ENCODE measurements at regions not wholly inside any gene's neighbourhood (a gene's known extent, or its start where the extent isn't known, plus 50 kb on each side); places are given as distances from the start of the nearest gene placed in this dataset.

DNA sequence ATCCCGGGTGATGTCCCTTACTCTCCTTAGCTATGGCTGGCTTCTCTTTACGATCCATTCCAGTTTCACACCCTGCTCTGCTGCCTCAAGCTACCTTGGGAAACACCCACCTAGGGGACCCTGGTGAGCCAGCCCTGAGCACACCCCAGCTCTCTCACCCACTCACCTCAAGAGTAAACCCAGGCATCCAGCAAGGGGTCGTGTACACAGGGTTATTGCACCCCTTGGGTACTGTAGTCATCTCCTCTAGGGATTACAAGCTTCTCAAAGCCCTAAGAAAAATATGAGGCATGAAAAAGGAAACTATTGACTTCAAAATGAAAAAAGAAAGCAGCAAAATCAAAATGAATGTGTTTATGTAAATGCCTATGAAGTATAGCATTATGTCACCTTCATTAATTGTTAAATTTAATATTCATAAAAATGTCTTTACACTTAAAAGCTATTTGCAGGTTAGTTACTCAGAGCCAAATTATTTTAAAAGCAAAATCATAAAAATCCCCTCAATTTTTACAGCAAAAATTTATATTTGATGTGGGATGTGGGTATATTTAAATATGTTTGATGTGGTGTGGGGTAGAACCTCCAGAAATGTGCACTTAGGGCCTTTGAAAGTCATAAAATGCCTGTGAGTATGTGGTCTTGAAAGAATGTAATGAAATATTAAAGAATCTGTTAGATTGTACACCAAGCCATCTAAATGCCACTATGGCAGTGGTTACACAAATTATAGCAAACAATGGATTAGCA, 190.3 kb downstream of the C1orf94 start:
- Histone ChIP-seq H3K79me2 (ENCODE audit: insufficient read depth, low read length) (no peaks in the 10 kb centered on the region), H3K4me1 (ENCODE audit: insufficient read depth, low read length) (no peaks in the 10 kb centered on the region), H4K20me1 (ENCODE audit: insufficient read depth, low read length) (no peaks in the 10 kb centered on the region; the same call in 1 of the 2 replicates), H3K9me3 (ENCODE audit: insufficient read depth, low read length, severe bottlenecking) (no peaks in the 10 kb centered on the region), H3K4me3 (ENCODE audit: low read depth in 1 of 2, low read length in 2 of 2) (no peak overlapping the region), H3K27me3 (ENCODE audit: insufficient read depth, low read length, poor library complexity) (no peaks in the 10 kb centered on the region), H3K27ac (ENCODE audit: low read length) (no peak overlapping the region), H3K36me3 (ENCODE audit: insufficient read depth, low read length) (no peaks in the 10 kb centered on the region), H2AFZ (ENCODE audit: low read depth, low read length) (no peak overlapping the region), H3K4me2 (ENCODE audit: insufficient read depth, low read length) (no peak overlapping the region), H3K9ac (ENCODE audit: low read depth, low read length) (no peak overlapping the region)
- ATAC-seq (ENCODE audit: insufficient read depth, low read depth) (peak; percentile 72), DNase-seq (no peak)
- TF ChIP-seq EZH2 (IDR thresholded peaks at IDR 0.05; ENCODE audit: borderline replicate concordance, low read depth, low read length, severe bottlenecking) (no peak), CTCF (IDR thresholded peaks at IDR 0.05; ENCODE audit: borderline replicate concordance, extremely low read depth, low read length, poor library complexity, severe bottlenecking) (no peak)

DNA sequence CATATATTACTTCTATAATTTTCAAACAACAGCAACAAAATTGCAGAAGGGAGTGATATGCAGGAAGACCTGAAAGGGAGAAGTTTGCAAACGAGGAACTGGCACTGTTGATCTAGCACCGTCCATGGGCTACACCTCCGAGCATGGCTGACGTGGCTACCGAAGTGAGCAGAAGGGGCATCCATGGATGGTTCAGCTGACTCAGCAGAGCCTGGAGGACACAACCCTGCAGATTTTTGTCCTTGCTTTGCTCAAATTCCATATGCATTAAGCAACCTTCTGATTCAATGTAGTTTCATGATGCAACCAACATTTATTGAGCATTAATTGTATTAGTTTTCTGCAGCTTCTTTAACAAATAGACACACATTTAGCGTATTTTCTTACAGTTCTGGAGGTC, 191.2 kb downstream of the C1orf94 start:
- H2AFZ ChIP-seq (ENCODE audit: low read depth, low read length), result no peak overlapping the region
- DNase-seq (no peak), ATAC-seq (ENCODE audit: insufficient read depth, low read depth) (no peak)
- no peaks in the 10 kb centered on the region; the same call in 1 of the 2 replicates for H4K20me1 ChIP-seq (ENCODE audit: insufficient read depth, low read length)
- no peak overlapping the region for H3K9ac ChIP-seq (ENCODE audit: low read depth, low read length)
- H3K27ac ChIP-seq (ENCODE audit: low read length), result no peak overlapping the region
- H3K4me1 ChIP-seq (ENCODE audit: insufficient read depth, low read length), result no peaks in the 10 kb centered on the region
- H3K9me3 ChIP-seq (ENCODE audit: insufficient read depth, low read length, severe bottlenecking), result no peaks in the 10 kb centered on the region
- TF ChIP-seq EZH2 (IDR thresholded peaks at IDR 0.05; ENCODE audit: borderline replicate concordance, low read depth, low read length, severe bottlenecking), result no peak
- TF ChIP-seq CTCF (IDR thresholded peaks at IDR 0.05; ENCODE audit: borderline replicate concordance, extremely low read depth, low read length, poor library complexity, severe bottlenecking), result no peak
- no peaks in the 10 kb centered on the region for H3K27me3 ChIP-seq (ENCODE audit: insufficient read depth, low read length, poor library complexity)
- no peaks in the 10 kb centered on the region for H3K79me2 ChIP-seq (ENCODE audit: insufficient read depth, low read length)
- no peak overlapping the region for H3K4me3 ChIP-seq (ENCODE audit: low read depth in 1 of 2, low read length in 2 of 2)
- no peaks in the 10 kb centered on the region for H3K36me3 ChIP-seq (ENCODE audit: insufficient read depth, low read length)
- H3K4me2 ChIP-seq (ENCODE audit: insufficient read depth, low read length), result no peak overlapping the region

DNA sequence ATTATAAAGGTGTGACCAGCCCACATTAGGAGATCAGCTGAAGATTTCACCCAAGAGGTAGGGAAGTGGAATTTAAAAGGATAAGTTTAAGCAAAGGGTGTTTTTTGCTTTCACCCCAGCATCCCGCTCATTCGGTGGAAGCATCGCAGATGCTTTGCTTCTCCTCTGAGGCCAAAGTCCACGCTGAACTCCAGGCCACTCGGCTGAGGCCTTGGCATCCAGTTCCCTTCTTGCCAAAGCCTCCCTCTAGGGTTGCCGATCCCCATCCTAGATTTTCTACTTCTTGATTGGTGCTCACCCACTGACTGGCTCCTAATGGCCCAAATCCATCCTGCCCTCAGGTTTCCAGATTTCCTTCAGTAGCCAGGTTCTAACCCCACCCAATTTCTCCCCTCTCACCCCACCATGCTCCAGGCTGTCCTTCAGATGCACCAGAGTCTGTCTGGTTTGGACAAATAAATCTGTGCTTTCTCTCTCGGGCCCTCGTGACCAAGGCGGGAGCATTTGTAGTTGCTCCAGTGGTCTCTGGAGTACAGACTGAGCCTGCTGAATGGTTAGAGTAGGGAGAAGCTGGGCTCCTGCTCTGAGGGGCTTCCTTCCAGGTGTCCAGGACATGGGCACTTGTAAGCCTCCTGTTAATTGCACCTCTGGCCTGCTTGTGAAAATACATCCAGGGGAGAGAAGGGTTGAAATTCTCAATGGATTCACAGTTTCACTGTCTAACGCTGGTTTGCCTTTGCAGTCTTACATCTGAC, 193.2 kb downstream of the C1orf94 start:
- Histone ChIP-seq H3K79me2 (ENCODE audit: insufficient read depth, low read length) (no peaks in the 10 kb centered on the region), H2AFZ (ENCODE audit: low read depth, low read length) (no peak overlapping the region), H4K20me1 (ENCODE audit: insufficient read depth, low read length) (no peaks in the 10 kb centered on the region; the same call in 1 of the 2 replicates), H3K27ac (ENCODE audit: low read length) (no peak overlapping the region), H3K4me2 (ENCODE audit: insufficient read depth, low read length) (no peak overlapping the region), H3K9me3 (ENCODE audit: insufficient read depth, low read length, severe bottlenecking) (no peaks in the 10 kb centered on the region), H3K4me3 (ENCODE audit: low read depth in 1 of 2, low read length in 2 of 2) (no peak overlapping the region), H3K36me3 (ENCODE audit: insufficient read depth, low read length) (no peaks in the 10 kb centered on the region), H3K4me1 (ENCODE audit: insufficient read depth, low read length) (no peaks in the 10 kb centered on the region), H3K27me3 (ENCODE audit: insufficient read depth, low read length, poor library complexity) (no peaks in the 10 kb centered on the region), H3K9ac (ENCODE audit: low read depth, low read length) (no peak overlapping the region)
- TF ChIP-seq EZH2 (IDR thresholded peaks at IDR 0.05; ENCODE audit: borderline replicate concordance, low read depth, low read length, severe bottlenecking) (no peak), CTCF (IDR thresholded peaks at IDR 0.05; ENCODE audit: borderline replicate concordance, extremely low read depth, low read length, poor library complexity, severe bottlenecking) (no peak)
- ATAC-seq (ENCODE audit: insufficient read depth, low read depth) (no peak), DNase-seq (no peak)

Data from DND-41 (cell line).